CD4-positive, alpha-beta T cell treated with Interferon gamma for 1 hour (primary cell): ENCODE measurements at regions not wholly inside any gene's neighbourhood (a gene's known extent, or its start where the extent isn't known, plus 50 kb on each side); places are given as distances from the start of the nearest gene placed in this dataset.
"Not testable (repeated sequence)": the region's sequence is repeated elsewhere in the genome, so short reads cannot be mapped to it uniquely, and the experiment has no call there.

Source experiments
- DNase-seq: peaks from one replicate; pipeline ENCODE4 v3.0.0-alpha.2; 2020

- no peak for DNase-seq
Measured at GRCh38 chr1:187848321-187848720, 1019.6 kb downstream of the PLA2G4A start.

- not testable (repeated sequence) for DNase-seq
Measured at GRCh38 chr1:187850146-187850545, 1021.4 kb downstream of the PLA2G4A start.

- DNase-seq, result no peak
Measured at GRCh38 chr1:187853505-187853904, 1024.8 kb downstream of the PLA2G4A start.

GRCh38 chr1:187854457-187854856 lies 1025.7 kb downstream of the PLA2G4A start:
- DNase-seq, result no peak

- no peak for DNase-seq
Measured at GRCh38 chr1:187862506-187862905, 1033.8 kb downstream of the PLA2G4A start.

- DNase-seq, result no peak
Measured at GRCh38 chr1:187870552-187870951, 1041.8 kb downstream of the PLA2G4A start.

- DNase-seq, result no peak
Measured at GRCh38 chr1:187871177-187871845, 1042.6 kb downstream of the PLA2G4A start.

GRCh38 chr1:187872550-187872949 lies 1043.8 kb downstream of the PLA2G4A start:
- no peak for DNase-seq

DNA sequence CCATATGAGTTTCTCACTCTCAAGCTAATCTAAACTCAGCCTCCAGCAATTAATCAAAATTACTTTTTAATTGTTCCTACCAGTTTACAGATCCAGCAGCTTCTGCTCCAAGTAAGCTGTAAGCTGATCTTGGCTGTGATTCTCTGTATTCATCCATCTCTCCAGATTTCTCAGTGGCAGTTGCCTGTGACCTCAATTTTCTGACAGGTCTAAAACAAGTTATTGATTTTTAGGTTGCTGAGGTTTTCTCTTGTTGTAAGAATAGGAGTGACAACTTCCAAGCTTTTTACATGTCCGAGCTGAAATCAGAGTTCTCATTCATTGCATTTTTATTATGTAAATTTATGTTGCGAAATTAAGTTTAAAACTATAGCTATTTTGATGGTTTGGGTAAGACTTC lies 1044.4 kb downstream of the PLA2G4A start:
- DNase-seq, result no peak

- no peak for DNase-seq
Measured at GRCh38 chr1:187876775-187877174, 1048.0 kb downstream of the PLA2G4A start.

- DNase-seq, result no peak
Measured at GRCh38 chr1:187877220-187877619, 1048.5 kb downstream of the PLA2G4A start.

- DNase-seq, result no peak
Measured at GRCh38 chr1:187878883-187879282, 1050.1 kb downstream of the PLA2G4A start.

DNA sequence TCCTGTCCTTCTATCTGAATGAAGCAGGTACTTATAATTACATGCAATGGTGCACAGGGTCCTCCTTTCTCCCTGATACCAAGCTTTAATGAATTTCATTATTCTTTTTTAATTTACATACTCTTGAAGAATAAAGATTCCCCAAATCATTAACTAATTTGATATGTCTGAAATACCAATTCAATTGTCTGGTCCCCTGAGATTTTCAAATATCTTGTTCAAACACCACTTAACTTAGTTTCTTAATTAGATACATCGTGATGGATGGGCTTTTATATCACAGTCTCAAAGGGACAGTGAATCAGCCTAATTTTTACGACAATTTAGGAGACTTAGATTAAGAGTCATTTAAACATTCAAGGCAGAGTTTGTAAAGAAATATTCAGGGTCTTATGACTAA lies 1054.6 kb downstream of the PLA2G4A start:
- DNase-seq, result no peak

DNA sequence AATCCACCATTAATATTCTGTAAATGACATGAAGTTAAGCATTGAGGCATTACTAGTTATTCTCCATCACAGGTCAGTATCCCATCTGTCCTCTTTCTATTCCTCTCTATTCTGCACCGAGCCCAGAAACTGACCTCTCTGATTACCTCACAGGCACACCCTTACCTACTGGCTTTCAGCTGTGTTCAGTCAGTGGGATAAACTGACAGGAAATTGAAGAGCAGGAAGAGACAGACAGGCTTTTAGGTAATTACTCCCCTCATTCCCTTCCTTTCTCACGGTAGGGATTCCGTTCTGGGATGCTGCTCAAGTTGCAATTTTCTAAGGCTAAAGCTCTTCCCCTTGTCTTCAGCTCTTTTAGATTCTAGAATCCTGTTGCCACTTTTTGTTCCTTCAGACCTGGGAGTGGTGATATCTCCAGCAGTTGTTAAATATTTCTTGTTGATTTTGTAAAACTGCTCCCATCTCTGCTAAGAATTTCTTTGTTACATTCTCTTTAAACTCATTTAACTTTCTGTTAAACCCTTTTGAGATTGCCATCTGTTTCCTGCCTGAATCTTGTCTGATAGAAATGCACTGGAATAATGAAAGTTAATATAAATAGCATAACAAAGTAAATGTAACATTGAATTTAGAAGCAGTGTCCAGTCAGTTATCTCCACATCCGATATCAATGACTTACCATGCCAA lies 1063.4 kb downstream of the PLA2G4A start:
- no peak for DNase-seq

DNA sequence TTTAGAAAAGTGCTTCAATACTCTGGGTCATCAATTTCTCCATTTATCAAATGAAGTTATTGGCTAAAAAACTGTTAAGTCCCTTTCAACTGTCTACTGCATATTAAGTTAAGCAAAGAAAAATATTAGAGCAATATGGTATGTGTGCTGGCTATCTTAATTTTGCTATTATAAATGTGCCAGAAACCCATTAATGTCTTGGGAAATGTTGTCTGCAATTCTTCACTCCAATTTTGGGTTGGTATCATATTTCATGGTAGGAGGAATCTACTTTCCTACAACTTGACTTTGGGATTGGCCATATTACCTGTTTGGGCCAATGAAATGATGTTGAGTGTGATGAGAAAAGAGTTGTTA lies 1063.9 kb downstream of the PLA2G4A start:
- DNase-seq, result no peak

GRCh38 chr1:187893471-187893870 lies 1064.7 kb downstream of the PLA2G4A start:
- no peak for DNase-seq

DNA sequence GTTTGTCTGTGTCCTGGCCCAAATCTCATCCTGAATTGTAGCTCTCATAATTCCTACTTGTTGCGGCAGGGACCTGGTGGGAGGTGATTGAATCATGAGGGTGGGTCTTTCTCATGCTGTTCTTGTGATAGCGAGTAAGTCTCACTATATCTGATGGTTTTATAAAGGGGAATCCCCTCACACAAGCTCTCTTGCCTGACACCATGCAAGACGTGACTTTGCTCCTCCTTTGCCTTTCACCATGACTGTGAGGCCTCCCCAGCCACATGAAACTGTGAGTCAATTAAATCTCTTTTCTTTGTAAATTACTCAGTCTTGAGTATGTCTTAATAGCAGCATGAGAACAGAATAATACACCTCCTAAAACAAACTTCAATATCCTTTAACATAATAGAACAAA lies 1065.6 kb downstream of the PLA2G4A start:
- no peak for DNase-seq

DNA sequence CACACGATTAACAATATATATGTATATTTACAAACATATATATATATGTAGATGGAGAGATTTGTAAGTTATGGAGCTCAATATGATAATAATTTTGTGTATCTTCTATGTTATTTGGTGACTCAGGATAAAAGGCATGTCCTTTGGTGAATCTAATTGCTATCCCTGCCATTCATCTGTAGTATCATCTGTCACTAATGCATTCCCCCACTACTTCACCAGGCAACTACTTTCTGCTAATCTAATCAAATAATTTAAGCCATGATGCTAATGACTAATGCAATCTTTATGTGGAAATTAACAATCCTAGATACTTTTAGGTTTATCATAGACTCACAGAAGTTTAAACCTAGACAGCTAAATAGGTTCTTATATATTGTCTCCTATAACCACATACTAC lies 1074.5 kb downstream of the PLA2G4A start:
- DNase-seq, result no peak

DNA sequence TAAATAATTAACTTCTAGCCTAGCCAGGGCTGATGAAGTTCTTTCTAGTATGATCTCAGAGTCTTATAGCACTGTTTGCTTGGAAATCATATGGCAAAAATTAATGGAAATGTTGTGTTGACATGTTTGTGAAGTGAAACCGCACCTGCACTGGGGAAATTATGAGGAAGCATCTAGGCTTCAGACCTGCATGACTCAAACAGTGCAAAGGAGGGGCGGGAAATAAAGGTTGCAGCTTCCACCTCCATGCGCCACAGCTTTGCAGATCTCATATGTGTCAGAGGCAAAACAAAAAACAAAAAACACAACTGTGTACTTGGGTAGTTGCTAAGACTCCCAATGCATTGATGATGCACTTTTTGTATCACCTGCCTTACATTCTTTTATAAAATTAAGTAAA lies 1080.6 kb downstream of the PLA2G4A start:
- no peak for DNase-seq

DNA sequence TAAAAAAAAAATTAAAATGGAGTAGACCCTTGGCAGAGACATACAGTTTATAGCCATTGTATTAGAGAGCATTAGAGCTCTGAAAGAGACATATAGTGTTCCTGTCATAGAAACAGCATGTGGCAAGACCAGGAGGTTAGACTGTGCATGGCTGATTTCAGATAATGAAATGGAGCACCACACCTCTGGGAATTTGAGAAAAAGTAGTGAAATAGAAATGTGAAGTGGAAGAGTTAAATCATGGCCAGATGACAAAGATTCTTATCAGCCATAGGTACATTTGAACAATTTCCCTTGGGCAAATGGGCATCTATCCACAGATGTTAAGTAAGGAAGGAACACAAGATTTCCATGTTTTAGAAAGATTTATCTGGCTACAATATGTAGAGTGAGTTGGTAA lies 1083.1 kb downstream of the PLA2G4A start:
- no peak for DNase-seq

DNA sequence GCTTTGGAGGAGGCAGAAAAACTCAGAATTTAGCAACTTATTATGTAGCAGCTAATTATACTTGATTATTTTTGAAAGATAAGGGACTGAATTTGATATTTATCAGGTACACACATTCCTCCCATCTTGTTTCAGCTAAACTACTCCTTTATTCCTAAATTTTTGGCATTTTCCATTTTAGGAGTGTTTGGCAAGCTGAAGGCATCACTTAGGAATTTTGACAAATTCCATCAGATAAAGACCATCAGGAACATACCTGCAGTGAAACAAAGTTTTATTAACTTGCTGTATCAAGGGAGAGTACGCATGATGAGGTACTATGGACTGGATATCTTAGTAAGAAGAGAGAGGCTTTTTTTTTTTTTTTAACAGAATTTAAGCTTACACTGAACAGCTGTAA lies 1092.2 kb downstream of the PLA2G4A start:
- DNase-seq, result no peak

DNA sequence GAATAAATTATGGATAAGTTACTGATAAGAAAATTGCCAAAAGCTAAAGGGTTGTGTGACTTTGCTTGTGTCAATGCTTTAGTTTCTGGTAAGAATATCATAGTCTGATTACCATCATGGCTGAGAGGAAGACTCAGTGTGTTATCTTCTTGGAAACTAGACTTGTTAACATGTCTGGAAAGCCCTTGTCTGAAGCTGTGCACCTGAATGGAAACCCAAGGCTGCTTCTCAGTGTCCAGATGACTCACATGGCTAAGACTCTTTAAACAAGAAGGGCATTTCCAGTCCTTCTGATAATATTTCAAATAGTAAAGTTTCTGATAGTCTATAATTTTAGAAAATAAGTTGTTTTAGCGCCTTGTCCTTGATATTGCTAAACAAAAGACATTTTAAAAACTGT lies 1092.7 kb downstream of the PLA2G4A start:
- no peak for DNase-seq

- DNase-seq, result no peak
Measured at GRCh38 chr1:187922255-187922654, 1093.5 kb downstream of the PLA2G4A start.

DNA sequence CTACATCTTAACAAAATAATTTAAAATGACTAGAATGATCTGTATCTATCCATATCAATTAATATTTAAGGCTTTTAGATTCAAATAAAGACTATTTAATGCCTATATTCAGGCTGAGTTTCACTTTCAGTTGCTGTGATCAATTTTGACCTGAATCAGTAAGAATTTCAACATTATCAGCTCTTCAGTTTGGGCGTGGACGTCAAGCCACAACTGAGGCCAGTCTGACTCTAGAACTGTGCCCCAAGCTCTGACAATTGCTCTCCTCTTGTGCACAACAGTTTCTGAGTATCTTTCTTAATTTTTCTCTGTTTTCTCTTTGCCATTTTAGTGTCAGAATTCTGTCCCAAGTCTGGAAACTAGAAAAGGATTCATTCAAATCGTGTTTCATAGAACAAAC lies 1095.5 kb downstream of the PLA2G4A start:
- DNase-seq, result no peak

DNA sequence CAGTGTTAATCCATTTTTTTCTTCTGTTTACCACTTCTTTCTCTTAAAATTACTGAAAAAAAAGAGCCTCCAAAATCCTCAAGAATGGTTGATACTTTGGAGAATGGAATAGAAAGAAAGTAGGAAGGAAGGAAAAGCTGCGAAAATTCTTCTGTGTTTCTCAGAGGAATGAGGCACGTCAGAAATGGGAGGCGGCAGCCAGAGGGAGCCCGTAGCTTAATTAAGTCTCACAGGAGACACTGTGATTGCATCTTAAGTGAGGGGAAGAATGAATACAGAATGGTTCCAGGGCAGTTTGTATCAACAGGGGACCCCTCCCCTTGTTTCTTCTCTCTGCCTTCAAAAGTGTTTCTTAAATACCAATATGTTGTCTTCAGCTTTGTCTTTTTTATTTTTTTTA lies 1099.5 kb downstream of the PLA2G4A start:
- no peak for DNase-seq
